SK-N-SH (cell line): ENCODE measurements at regions not wholly inside any gene's neighbourhood (a gene's known extent, or its start where the extent isn't known, plus 50 kb on each side); places are given as distances from the start of the nearest gene placed in this dataset.

ENCODE experiments used
- CTCF ChIA-PET: fragments of 300-600, 350-600 bp; formaldehyde crosslinking; extraction: SDS; loops from one replicate; lab custom pipeline; 2021; lab: Yijun Ruan, JAX
- POLR2A ChIA-PET: fragments of 350-600 bp; sonication (Branson Sonifier 250); formaldehyde crosslinking; extraction: SDS; loops from one replicate; lab custom pipeline; 2020; ENCODE audit warnings: antibody characterized with exemption, inconsistent platforms; lab: Yijun Ruan, JAX
- DNase-seq: peaks from one replicate; pipeline ENCODE4 v3.0.0; 2012
- H2AFZ ChIP-seq: fragments of 200-600 bp; sonication (generic); 2 replicates; pipeline ENCODE4 v1.8.1; 2016; ENCODE audit warnings: antibody characterized with exemption, mild to moderate bottlenecking, low read depth
- H3F3A ChIP-seq: fragments of 200-600 bp; sonication (generic); replicated peaks from 2 replicates; pipeline ENCODE3; 2016; ENCODE audit warnings: antibody characterized with exemption, mild to moderate bottlenecking; ENCODE audit not compliant: insufficient read depth
- H3K27ac ChIP-seq, 2 experiments: fragments of 200-500 bp in 1 of 2; fragments of 200-600 bp in 1 of 2; sonication (Bioruptor generic) in 1 of 2; sonication (generic), shearing (Covaris generic) in 1 of 2; 2 replicates each; pipeline versions ENCODE4 v1.5.1 to v1.6.1; 2014 to 2016; ENCODE audit warnings: low read depth in 2 of 2, inconsistent platforms in 1 of 2, low read length in 1 of 2, mild to moderate bottlenecking in 1 of 2, mixed read lengths in 1 of 2
- H3K27me3 ChIP-seq: fragments of 200-600 bp; sonication (generic), shearing (Covaris generic); 2 replicates; pipeline ENCODE4 v1.6.1; 2016; ENCODE audit warnings: mixed run types; ENCODE audit not compliant: insufficient read depth
- H3K36me3 ChIP-seq, 2 experiments: fragments of 200-500 bp in 1 of 2; fragments of 200-600 bp in 1 of 2; sonication (Bioruptor generic) in 1 of 2; sonication (generic) in 1 of 2; replicated peaks in 1 of 2; 2 replicates each; pipeline versions ENCODE3 to v1.5.1; 2014 to 2016; ENCODE audit warnings: low read length in 1 of 2, mild to moderate bottlenecking in 1 of 2; ENCODE audit not compliant: insufficient read depth in 2 of 2, control insufficient read depth in 1 of 2
- H3K4me1 ChIP-seq, 2 experiments: fragments of 200-500 bp in 1 of 2; fragments of 200-600 bp in 1 of 2; sonication (Bioruptor generic) in 1 of 2; sonication (generic), shearing (Covaris generic) in 1 of 2; 2 replicates each; pipeline versions ENCODE4 v1.5.1 to v1.6.1; 2014 to 2016; ENCODE audit warnings: low read depth in 1 of 2, low read length in 1 of 2, mixed run types in 1 of 2; ENCODE audit not compliant: insufficient read depth in 2 of 2, control insufficient read depth in 1 of 2
- H3K4me2 ChIP-seq: fragments of 200-600 bp; sonication (generic), shearing (Covaris generic); 2 replicates; pipeline ENCODE4 v1.6.1; 2017; ENCODE audit warnings: mixed run types
- H3K4me3 ChIP-seq, 2 experiments: fragments of 200-500 bp in 1 of 2; fragments of 200-600 bp in 1 of 2; sonication (Bioruptor generic) in 1 of 2; sonication (generic), shearing (Covaris generic) in 1 of 2; 2 replicates each; pipeline versions ENCODE4 v1.5.1 to v1.8.1; 2014 to 2016; ENCODE audit warnings: low read depth in 2 of 2, inconsistent platforms in 1 of 2, low read length in 1 of 2, mild to moderate bottlenecking in 1 of 2, mixed read lengths in 1 of 2, moderate library complexity in 1 of 2
- H3K79me2 ChIP-seq: fragments of 200-600 bp; sonication (generic); 2 replicates; pipeline ENCODE4 v1.8.1; 2017; ENCODE audit warnings: mild to moderate bottlenecking; ENCODE audit not compliant: insufficient read depth
- H3K9ac ChIP-seq: fragments of 200-600 bp; sonication (generic); 2 replicates; pipeline ENCODE4 v1.6.1; 2017; ENCODE audit warnings: mixed run types
- H3K9me2 ChIP-seq: fragments of 200-600 bp; sonication (generic); 2 replicates; pipeline ENCODE4 v1.6.1; 2017; ENCODE audit warnings: mixed run types
- H3K9me3 ChIP-seq: fragments of 200-600 bp; sonication (generic); 2 replicates; pipeline ENCODE4 v1.6.1; 2017; ENCODE audit warnings: mixed run types, mild to moderate bottlenecking, moderate library complexity
- H4K20me1 ChIP-seq: fragments of 200-600 bp; sonication (generic); 2 replicates; pipeline ENCODE4 v1.6.1; 2017; ENCODE audit warnings: mild to moderate bottlenecking, mixed run types; ENCODE audit not compliant: insufficient read depth
- CTCF ChIP-seq: fragments of 200-600 bp; sonication (generic); IDR thresholded peaks from 2 replicates; pipeline ENCODE4 v1.6.1; 2017; ENCODE audit warnings: antibody characterized with exemption, mild to moderate bottlenecking, moderate library complexity
- ELF1 ChIP-seq: IDR thresholded peaks from 2 replicates; pipeline ENCODE4 v1.4.0; 2012
- EP300 ChIP-seq, 2 experiments: IDR thresholded peaks; 2 replicates each; pipeline versions ENCODE4 v1.4.0 to v1.6.1; 2012; ENCODE audit warnings: borderline replicate concordance in 1 of 2, low read depth in 1 of 2, low read length in 1 of 2
- FOXM1 ChIP-seq: IDR thresholded peaks from 2 replicates; pipeline ENCODE4 v1.4.0; 2012; ENCODE audit warnings: low read depth, mild to moderate bottlenecking
- MAX ChIP-seq: IDR thresholded peaks from 2 replicates; pipeline ENCODE4 v1.4.0; 2012; ENCODE audit warnings: low read depth
- MEF2A ChIP-seq: IDR thresholded peaks from 2 replicates; pipeline ENCODE4 v1.4.0; 2012; ENCODE audit warnings: low read depth, borderline replicate concordance
- NFIC ChIP-seq: IDR thresholded peaks from 2 replicates; pipeline ENCODE4 v1.4.0; 2012; ENCODE audit warnings: borderline replicate concordance
- PBX3 ChIP-seq: IDR thresholded peaks from 2 replicates; pipeline ENCODE4; 2012
- REST ChIP-seq: IDR thresholded peaks from 2 replicates; pipeline ENCODE4 v1.6.1; 2012; ENCODE audit warnings: mild to moderate bottlenecking, low read depth, low read length, moderate library complexity
- RXRA ChIP-seq: IDR thresholded peaks from 2 replicates; pipeline ENCODE4 v1.4.0; 2012; ENCODE audit warnings: low read depth, mild to moderate bottlenecking, borderline replicate concordance
- SMC3 ChIP-seq: IDR thresholded peaks from 2 replicates; pipeline ENCODE4 v1.6.1; 2012; ENCODE audit warnings: low read depth, low read length, improper control_type of control experiment
- TAF1 ChIP-seq: IDR thresholded peaks from 2 replicates; pipeline ENCODE4 v1.6.1; 2012; ENCODE audit warnings: low read depth, mild to moderate bottlenecking, low read length, moderate library complexity, borderline replicate concordance
- TEAD4 ChIP-seq: IDR thresholded peaks from 2 replicates; pipeline ENCODE4 v1.4.0; 2012; ENCODE audit warnings: mild to moderate bottlenecking, borderline replicate concordance; ENCODE audit not compliant: insufficient read depth
- USF1 ChIP-seq: IDR thresholded peaks from 2 replicates; pipeline ENCODE4 v1.4.0; 2012; ENCODE audit warnings: low read depth, borderline replicate concordance
- ZBTB33 ChIP-seq: IDR thresholded peaks from 2 replicates; pipeline ENCODE4 v1.4.0; 2012; ENCODE audit warnings: low read depth, borderline replicate concordance
- WGBS: methylation state at CpG from one replicate; pipeline ENCODE4 v1.1.6; 2017; ENCODE audit warnings: low lambda C conversion rate; 5-methylcytosine and 5-hydroxymethylcytosine counted together

- no peak overlapping the region for H3K4me2 ChIP-seq
- H3F3A ChIP-seq, result no peaks in the 10 kb centered on the region
- no peaks in the 10 kb centered on the region for H3K9me2 ChIP-seq
- no peaks in the 10 kb centered on the region for H3K9me3 ChIP-seq
- ChIA-PET CTCF (interaction anchor here (0.9 kb wide), 1 partner anchor 8 kb away, joined by 3 read pairs; no protein-coding TSS in a partner anchor), POLR2A (no interaction called here)
- H3K4me1 ChIP-seq, result no peaks in the 10 kb centered on the region; a peak in 1 of 4 replicates
- H2AFZ ChIP-seq, result no peak overlapping the region
- H3K4me3 ChIP-seq, result no peak overlapping the region
- 46% methylated on average over 3 of the region's 3 CpGs for WGBS
- H3K36me3 ChIP-seq, result no peaks in the 10 kb centered on the region
- H4K20me1 ChIP-seq, result no peaks in the 10 kb centered on the region
- no peaks in the 10 kb centered on the region for H3K79me2 ChIP-seq
- no peak overlapping the region for H3K27ac ChIP-seq
- TF ChIP-seq CTCF (no peak), REST (no peak), RXRA (no peak), SMC3 (no peak), MAX (no peak), PBX3 (no peak), TAF1 (no peak), EP300 (IDR thresholded peaks at IDR 0.05; ENCODE audit: borderline replicate concordance in 1 of 2, low read depth in 1 of 2, low read length in 1 of 2) (no peak), USF1 (no peak), MEF2A (no peak), TEAD4 (no peak), FOXM1 (no peak), ELF1 (no peak), NFIC (no peak), ZBTB33 (no peak)
- no peaks in the 10 kb centered on the region for H3K27me3 ChIP-seq
- no peak for DNase-seq
- H3K9ac ChIP-seq, result no peak overlapping the region
Measured at GRCh38 chr1:82330330-82330729, 529.6 kb downstream of the ADGRL2 start.
